ENCODE measurements at regions not wholly inside any gene's neighbourhood (a gene's known extent, or its start where the extent isn't known, plus 50 kb on each side); places are given as distances from the start of the nearest gene placed in this dataset.

GRCh38 chr1:209038316-209038715 is 545.2 kb upstream of the CAMK1G start:
- no peak overlapping the region for H3K27ac ChIP-seq (ENCODE audit: low read depth in 1 of 2, low read length in 2 of 2)
- no peak for TF ChIP-seq CTCF (IDR thresholded peaks at IDR 0.05)
- H3K36me3 ChIP-seq (replicated peaks in 1 of 2; ENCODE audit: control insufficient read depth in 1 of 2, insufficient read depth in 2 of 2, low read length in 2 of 2): no peaks in the 10 kb centered on the region
- H3K27ac Mint-ChIP-seq: no peak overlapping the region
- peaks cover 0 to 5% (median 0%) of the 10 kb centered on the region in 7 donors for H3K9me3 Mint-ChIP-seq
- no peaks in the 10 kb centered on the region for H3K79me2 ChIP-seq (ENCODE audit: insufficient read depth, low read length)
- no peak overlapping the region for H3K9ac ChIP-seq (ENCODE audit: insufficient read depth, low read length, poor library complexity, severe bottlenecking)
- H3K4me3 Mint-ChIP-seq: no peak overlapping the region
- H3K27me3 ChIP-seq (ENCODE audit: control insufficient read depth in 2 of 2, insufficient read depth in 2 of 2, low read length in 2 of 2): peaks cover 0 to 4% of the 10 kb centered on the region in 2 donors
- DNase-seq: no peak
- H3K4me1 Mint-ChIP-seq: peaks cover 12% of the 10 kb centered on the region
- H3K4me2 ChIP-seq (replicated peaks; ENCODE audit: extremely low read depth, low read length, poor library complexity, severe bottlenecking): no peak overlapping the region
- H3K4me1 ChIP-seq (ENCODE audit: control insufficient read depth in 1 of 2, insufficient read depth in 2 of 2, low read length in 2 of 2): peaks cover 11 to 12% of the 10 kb centered on the region in 2 donors
- H3K9me3 ChIP-seq (replicated peaks in 1 of 2; ENCODE audit: control insufficient read depth in 1 of 2, insufficient read depth in 1 of 2, low read length in 2 of 2): no peaks in the 10 kb centered on the region
- no peak overlapping the region for H2AFZ ChIP-seq (ENCODE audit: insufficient read depth, low read depth, low read length, poor library complexity, severe bottlenecking)
- 56% methylated on average over 2 of the region's 2 CpGs for WGBS (ENCODE audit: insufficient coverage)
- intact Hi-C loops (cut with micrococcal nuclease): no loop called here
- peaks cover 2 to 11% (median 9%) of the 10 kb centered on the region in 3 donors for H3K27me3 Mint-ChIP-seq (ENCODE audit: low read depth in 3 of 3)
- no peak overlapping the region for H3K4me3 ChIP-seq (replicated peaks in 1 of 3; ENCODE audit: low read depth in 2 of 3, low read length in 3 of 3)
- H4K20me1 ChIP-seq (ENCODE audit: insufficient read depth, low read length): no peaks in the 10 kb centered on the region
- H3K36me3 Mint-ChIP-seq: no peaks in the 10 kb centered on the region

GRCh38 chr1:209038735-209039134 is 544.8 kb upstream of the CAMK1G start:
- no peak for DNase-seq

More at GRCh38 chr1:209038735-209039134, 544.8 kb upstream of the CAMK1G start:
- Histone ChIP-seq H3K9me3 (replicated peaks in 1 of 2; ENCODE audit: control insufficient read depth in 1 of 2, insufficient read depth in 1 of 2, low read length in 2 of 2) (no peaks in the 10 kb centered on the region), H3K4me1 (ENCODE audit: control insufficient read depth in 1 of 2, insufficient read depth in 2 of 2, low read length in 2 of 2) (peaks cover 11 to 12% of the 10 kb centered on the region in 2 donors), H3K9ac (ENCODE audit: insufficient read depth, low read length, poor library complexity, severe bottlenecking) (no peak overlapping the region), H4K20me1 (ENCODE audit: insufficient read depth, low read length) (no peaks in the 10 kb centered on the region), H3K4me2 (replicated peaks; ENCODE audit: extremely low read depth, low read length, poor library complexity, severe bottlenecking) (no peak overlapping the region), H3K79me2 (ENCODE audit: insufficient read depth, low read length) (no peaks in the 10 kb centered on the region), H3K27me3 (ENCODE audit: control insufficient read depth in 2 of 2, insufficient read depth in 2 of 2, low read length in 2 of 2) (peaks cover 0 to 4% of the 10 kb centered on the region in 2 donors), H3K4me3 (replicated peaks in 1 of 3; ENCODE audit: low read depth in 2 of 3, low read length in 3 of 3) (no peak overlapping the region), H2AFZ (ENCODE audit: insufficient read depth, low read depth, low read length, poor library complexity, severe bottlenecking) (no peak overlapping the region), H3K27ac (ENCODE audit: low read depth in 1 of 2, low read length in 2 of 2) (no peak overlapping the region), H3K36me3 (replicated peaks in 1 of 2; ENCODE audit: control insufficient read depth in 1 of 2, insufficient read depth in 2 of 2, low read length in 2 of 2) (no peaks in the 10 kb centered on the region)
- TF ChIP-seq CTCF (IDR thresholded peaks at IDR 0.05): no peak
- Mint-ChIP-seq H3K9me3 (peaks cover 0 to 5% (median 0%) of the 10 kb centered on the region in 7 donors), H3K27me3 (ENCODE audit: low read depth in 3 of 3) (peaks cover 2 to 12% (median 8%) of the 10 kb centered on the region in 3 donors), H3K4me1 (peaks cover 12% of the 10 kb centered on the region), H3K36me3 (no peaks in the 10 kb centered on the region), H3K4me3 (no peak overlapping the region), H3K27ac (no peak overlapping the region)
- 100% methylated on average over 1 of the region's 1 CpG for WGBS (ENCODE audit: insufficient coverage)
- intact Hi-C loops (cut with micrococcal nuclease): no loop called here
